ENCODE measurements at regions not wholly inside any gene's neighbourhood (a gene's known extent, or its start where the extent isn't known, plus 50 kb on each side); places are given as distances from the start of the nearest gene placed in this dataset.

GRCh38 chr4:24059839-24060238 lies 170.0 kb upstream of the PPARGC1A start:
- no peak for DNase-seq

- no peak for DNase-seq
Measured at GRCh38 chr4:24057915-24058559, 168.2 kb upstream of the PPARGC1A start.

GRCh38 chr4:24056289-24056688 lies 166.4 kb upstream of the PPARGC1A start:
- no peak for DNase-seq

GRCh38 chr4:24055623-24056022 lies 165.8 kb upstream of the PPARGC1A start:
- DNase-seq = no peak

- DNase-seq = no peak
Measured at GRCh38 chr4:24054910-24055309, 165.1 kb upstream of the PPARGC1A start.

- DNase-seq = no peak
Measured at GRCh38 chr4:24053934-24054333, 164.1 kb upstream of the PPARGC1A start.

- no peak for DNase-seq
Measured at GRCh38 chr4:24044610-24045589, 155.1 kb upstream of the PPARGC1A start.

GRCh38 chr4:24042094-24042493 lies 152.2 kb upstream of the PPARGC1A start:
- DNase-seq = peak in 1 of 3 donors; percentile 83

GRCh38 chr4:24040811-24041210 lies 151.0 kb upstream of the PPARGC1A start:
- DNase-seq = peak in 2 of 3 donors; percentile 30 to 44

GRCh38 chr4:24033626-24034025 lies 143.8 kb upstream of the PPARGC1A start:
- DNase-seq = no peak

GRCh38 chr4:24032371-24032989 lies 142.6 kb upstream of the PPARGC1A start:
- DNase-seq = peak; percentile 6 to 36 (median 18)

GRCh38 chr4:24026596-24026995 lies 136.7 kb upstream of the PPARGC1A start:
- DNase-seq = no peak

GRCh38 chr4:24024605-24025004 lies 134.8 kb upstream of the PPARGC1A start:
- no peak for DNase-seq

DNA sequence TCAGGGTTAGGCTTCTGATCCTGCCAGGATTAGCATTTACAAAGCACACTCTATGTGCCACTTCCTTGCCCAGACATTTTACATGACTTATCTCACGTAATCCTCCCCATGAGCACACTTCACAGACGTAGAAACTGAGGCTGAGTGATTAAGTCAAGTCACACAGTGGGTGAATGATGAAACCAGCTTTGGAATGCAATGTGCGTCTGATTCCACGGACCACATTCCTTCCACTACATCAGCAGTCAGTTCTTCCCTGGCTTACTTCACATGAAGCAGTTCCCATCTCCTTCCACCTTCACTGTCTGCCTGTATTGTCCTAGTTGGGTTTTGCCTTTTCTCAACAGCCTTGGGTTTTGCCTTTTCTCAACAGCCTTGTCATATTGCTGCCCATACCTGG lies 134.3 kb upstream of the PPARGC1A start:
- DNase-seq = peak in 1 of 3 donors; percentile 17

DNA sequence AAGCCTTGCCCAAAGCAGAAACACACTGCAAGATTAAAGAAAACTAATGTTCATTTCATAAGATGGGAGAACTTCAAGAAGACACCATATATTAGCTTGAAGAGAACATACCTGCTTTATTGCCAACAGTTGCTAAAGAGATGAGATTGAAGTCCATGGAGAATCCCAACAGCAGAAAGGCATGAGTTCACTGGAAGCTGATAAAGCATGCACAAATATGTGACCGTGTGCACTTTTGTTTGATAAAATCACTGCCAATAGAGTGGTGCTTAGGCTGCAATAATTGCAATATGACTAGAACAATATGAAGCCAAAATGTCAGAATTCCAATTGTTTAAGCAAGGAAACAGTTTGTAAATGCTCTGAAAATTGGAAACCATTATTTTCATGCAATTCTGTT lies 125.9 kb upstream of the PPARGC1A start:
- DNase-seq = no peak

DNA sequence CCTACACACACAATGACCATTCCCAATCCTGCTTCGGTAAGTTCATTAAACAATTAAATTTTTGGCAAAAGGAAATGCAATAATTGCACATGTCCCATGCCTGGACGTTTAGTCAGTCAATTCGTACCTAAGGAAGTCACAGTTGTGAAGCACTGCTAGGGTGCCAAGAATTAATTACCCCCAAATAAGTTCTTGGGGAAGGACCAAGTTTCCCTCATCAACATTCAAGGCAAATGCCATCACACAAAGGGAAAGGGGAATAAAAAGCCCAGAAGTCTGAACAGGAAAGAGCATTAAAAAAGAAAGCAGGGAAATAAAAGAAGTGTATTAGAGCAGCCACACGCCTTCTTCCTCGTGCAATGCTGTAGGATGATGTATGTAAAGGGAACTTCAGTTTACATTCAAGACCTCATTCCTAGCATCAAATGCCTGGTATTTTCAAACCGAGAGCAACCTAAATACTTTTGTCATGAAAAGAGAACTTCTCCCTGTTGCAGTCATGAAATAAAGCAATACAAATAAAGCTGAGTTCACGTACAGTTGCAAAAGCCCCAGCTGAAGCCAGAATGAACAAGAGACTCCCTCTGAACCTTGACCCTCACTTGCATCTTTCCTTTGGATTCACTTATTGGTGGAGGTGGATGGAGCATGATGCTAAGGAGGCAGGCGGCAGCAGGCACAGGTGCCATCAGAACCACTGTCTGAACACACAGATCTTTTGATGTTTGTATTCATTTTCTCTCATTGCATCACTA lies 124.0 kb upstream of the PPARGC1A start:
- no peak for DNase-seq

DNA sequence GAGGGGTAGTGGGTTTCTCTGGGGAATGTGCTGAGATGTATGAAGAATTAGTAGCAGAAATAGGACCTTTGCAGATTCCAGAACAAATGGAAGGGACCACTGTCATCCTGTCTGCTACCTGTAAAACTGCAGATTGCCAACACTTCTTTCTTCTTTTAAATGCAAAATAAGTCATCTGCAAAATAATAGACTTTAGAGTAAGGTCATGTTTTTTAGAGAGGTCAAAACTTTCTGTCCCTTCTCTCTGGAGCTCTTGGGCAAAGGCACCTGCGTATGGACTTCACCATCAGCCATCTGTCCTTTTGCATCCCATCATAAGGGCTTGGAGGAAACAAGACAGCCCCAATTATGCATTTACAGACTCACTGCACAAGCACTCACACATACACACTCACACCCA lies 121.1 kb upstream of the PPARGC1A start:
- DNase-seq = no peak

- no peak for DNase-seq
Measured at GRCh38 chr4:24010573-24010972, 120.7 kb upstream of the PPARGC1A start.

- no peak for DNase-seq
Measured at GRCh38 chr4:24007860-24008261, 118.0 kb upstream of the PPARGC1A start.

DNA sequence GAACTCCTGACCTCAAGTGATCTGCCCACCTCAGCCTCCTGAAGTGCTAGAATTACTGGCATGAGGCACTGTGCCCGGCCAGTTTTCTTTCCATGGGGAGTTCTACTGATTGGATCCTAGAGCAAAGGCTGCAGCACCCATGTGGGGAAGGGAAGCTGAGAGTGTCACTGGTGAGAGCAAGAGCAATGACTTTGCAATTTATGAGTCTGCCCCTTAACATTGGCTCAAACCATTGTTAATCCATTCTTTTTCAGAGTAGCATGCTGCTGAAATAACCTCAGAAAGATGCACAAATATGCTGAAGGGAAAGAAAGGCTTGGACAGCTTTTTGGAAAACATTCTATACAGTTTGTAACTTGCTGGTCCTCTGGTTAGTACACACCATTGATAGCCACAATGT lies 116.4 kb upstream of the PPARGC1A start:
- DNase-seq = no peak

GRCh38 chr4:24003926-24004325 lies 114.1 kb upstream of the PPARGC1A start:
- DNase-seq = no peak

DNA sequence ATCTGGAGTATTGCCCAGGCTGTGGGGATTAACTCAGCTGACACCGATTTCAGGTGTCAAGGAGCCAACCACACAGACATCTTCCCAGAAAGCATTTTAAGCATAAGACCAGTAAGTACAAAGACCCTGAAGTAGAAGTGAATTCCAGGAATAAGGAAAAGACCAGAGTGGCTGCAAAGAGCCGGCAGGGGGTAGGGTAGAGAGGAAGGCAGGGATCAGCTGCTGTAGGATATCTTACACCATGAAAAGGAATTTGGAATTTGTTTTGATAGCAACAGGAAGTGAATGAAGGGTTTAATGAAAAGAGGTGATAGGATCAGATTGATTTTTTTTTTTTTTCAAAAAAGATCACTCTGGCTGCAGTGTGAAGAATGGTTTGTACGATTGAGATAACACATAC lies 113.6 kb upstream of the PPARGC1A start:
- DNase-seq = no peak

Measured in muscle of back (tissue), 3 donors.